GM21447 (cell line): ENCODE measurements at regions not wholly inside any gene's neighbourhood (a gene's known extent, or its start where the extent isn't known, plus 50 kb on each side); places are given as distances from the start of the nearest gene placed in this dataset.

Experiments used
- ATAC-seq: cut with Tn5 transposase; IDR thresholded peaks from one replicate; pipeline ENCODE4 v1.9.1; 2021; ENCODE audit not compliant: unreplicated experiment

DNA sequence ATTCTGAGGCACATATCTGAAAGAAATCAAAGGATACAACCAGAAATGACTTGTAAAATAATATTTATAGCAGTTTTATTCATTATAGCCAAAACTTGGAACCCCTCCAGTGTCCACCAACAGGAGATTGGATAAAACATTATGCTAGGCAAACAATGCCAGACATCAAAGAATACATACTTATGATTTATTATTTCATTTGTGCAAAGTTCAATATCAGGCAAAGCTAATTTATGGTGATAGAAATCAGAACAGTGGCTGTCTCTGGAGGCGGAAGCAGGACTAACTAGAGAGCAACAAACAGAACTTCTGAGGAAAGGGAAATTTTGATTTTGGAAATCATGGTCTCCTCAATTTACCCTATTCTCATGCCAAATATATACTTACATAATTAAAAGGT, 193.1 kb downstream of the ICE1 start:
- ATAC-seq: no peak

- no peak for ATAC-seq
Measured at GRCh38 chr5:5613261-5613990, 190.9 kb downstream of the ICE1 start.

- no peak for ATAC-seq
Measured at GRCh38 chr5:5612096-5612495, 189.6 kb downstream of the ICE1 start.

DNA sequence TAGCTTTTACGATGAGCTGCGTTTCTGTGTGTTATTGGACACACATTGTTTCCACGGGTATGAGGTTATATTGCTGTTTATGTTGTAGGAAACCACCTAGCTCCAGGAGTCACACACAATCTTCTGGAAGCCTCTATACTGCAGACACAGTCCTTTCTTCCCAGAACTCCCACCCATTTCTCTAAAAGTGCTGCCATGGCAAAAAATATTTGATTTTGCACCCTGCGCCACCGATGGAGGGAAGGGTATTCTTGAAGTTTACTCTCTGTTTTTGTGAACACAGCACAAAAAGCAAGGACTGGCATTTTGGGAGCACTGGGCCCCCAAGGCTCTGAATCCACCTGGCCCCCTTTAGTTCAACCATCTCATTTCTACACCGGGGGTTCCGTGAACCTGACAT, 187.5 kb downstream of the ICE1 start:
- no peak for ATAC-seq

DNA sequence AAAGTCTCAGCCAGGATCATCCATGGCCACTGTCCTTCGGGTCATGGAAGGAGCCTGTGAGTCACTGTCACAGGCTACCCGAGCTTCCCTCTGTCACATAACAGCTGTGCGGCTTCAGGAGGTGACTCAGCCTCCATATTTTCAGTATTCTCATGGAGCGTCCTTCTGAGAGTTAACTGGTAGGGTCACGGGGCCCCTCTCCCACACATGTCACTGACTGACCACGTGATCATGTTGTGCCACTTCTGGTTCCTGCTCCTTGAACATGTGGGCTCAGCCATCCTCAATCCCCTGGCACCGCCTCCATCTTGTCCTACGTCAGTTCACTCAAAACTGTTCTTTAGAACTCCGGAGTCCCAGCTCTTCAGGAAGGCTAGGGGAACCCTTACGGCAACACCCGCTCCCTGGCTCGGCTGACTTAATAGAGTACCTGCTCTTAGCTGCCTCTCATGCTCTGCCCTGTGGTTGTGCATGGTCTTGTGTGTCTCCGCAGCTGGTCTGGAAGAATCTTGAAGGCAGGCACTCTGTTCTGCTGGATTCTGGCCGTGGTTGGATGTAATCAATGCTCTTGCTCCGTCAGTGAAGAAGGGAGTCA, 182.8 kb downstream of the ICE1 start:
- no peak for ATAC-seq

GRCh38 chr5:5602554-5602953, 180.1 kb downstream of the ICE1 start:
- no peak for ATAC-seq

- ATAC-seq: no peak
Measured at GRCh38 chr5:5598547-5599113, 176.2 kb downstream of the ICE1 start.

DNA sequence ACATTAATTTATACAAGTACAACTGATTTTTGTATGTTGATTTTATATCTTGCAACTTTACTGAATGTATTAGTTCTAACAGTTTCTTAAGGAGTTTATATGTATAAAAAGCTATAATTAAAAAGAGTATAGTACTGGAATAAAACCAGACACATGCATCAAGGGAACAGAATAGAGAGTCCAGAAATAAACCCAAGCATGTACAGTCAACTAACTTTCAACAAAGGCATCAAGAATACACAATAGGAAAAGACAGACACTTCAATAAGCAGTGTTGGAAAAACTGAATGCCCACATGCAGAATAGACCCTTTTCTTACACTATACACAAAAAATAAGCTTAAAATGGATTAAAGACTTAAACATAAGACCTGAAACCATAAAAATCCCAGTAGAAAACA, 170.9 kb downstream of the ICE1 start:
- ATAC-seq: no peak

- ATAC-seq: no peak
Measured at GRCh38 chr5:5592541-5592940, 170.1 kb downstream of the ICE1 start.

GRCh38 chr5:5591567-5591966, 169.1 kb downstream of the ICE1 start:
- ATAC-seq: no peak

DNA sequence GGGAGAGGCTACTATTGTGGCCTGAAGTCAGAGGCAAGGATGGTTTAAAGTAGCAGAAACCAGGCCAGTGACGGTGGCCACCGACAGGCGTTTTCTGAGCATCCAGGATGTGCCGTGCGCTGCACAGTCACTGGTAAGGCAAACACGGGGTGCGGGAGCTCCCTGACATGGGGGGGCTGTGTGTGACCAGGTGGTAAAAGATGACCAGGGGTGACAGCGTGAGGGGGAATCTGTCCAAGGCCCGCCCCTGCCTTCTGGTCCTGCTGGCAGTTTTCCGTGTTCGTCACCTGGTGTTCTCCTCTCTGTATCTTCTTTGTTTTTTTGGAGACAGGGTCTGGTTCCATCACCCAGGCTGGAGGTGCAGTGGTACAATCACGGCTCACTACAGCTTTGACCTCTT, 167.4 kb downstream of the ICE1 start:
- no peak for ATAC-seq

- no peak for ATAC-seq
Measured at GRCh38 chr5:5588887-5589826, 166.7 kb downstream of the ICE1 start.

GRCh38 chr5:5588386-5588785, 165.9 kb downstream of the ICE1 start:
- no peak for ATAC-seq

GRCh38 chr5:5587474-5587873, 165.0 kb downstream of the ICE1 start:
- no peak for ATAC-seq

GRCh38 chr5:5586721-5587120, 164.2 kb downstream of the ICE1 start:
- ATAC-seq: no peak

DNA sequence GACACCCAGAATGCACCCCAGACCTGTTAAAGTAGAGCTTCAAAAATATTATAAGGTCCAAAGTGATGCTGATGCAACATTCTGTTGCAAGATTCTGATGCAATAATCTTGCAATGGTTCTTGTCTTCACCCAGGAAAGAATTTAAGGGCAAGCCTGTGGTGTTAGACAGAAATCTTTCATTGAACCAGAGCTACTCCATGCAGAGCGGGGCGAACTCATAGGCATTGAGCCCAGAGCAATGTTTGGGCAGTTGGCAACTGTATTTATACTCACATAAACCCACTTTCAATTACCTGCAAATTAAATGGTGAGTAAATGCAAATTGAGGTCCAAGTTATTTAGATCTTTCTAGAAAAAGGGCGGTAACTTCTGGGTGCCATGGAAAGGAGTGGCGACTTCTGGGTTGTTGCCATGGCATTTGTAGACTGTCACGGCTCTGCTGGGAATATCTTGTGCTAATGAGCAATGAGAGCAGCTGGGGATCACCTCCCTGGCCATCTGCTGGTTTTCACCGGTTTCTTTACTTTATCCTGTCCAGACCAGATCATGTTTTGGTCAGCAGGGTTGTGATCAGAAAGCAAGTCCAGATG, 163.4 kb downstream of the ICE1 start:
- ATAC-seq: no peak

- ATAC-seq: no peak
Measured at GRCh38 chr5:5584751-5585150, 162.3 kb downstream of the ICE1 start.

DNA sequence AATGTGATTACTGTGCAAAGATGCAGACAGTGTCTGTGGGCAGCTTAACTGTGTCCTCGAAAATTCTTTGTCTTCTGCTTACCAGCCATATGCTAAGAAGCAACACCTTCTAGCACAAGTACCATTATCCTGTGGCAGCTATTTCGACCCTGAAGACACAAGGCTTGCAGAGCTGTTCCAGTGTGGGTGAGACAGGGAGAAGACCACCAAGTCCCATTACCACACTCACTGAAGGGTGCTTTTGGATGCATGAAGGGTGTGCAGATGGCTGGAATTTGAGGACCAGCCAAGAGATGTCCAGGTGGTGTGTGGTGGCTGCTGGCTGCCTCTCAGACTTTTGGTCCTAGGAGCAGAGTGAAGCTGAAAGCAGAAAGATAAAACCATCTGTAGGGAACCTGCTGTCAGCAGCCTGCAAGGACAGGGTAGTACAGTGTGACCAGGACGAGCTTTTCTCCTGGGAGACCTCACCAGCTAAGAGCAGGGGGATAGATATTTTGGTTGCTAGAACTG, 161.8 kb downstream of the ICE1 start:
- ATAC-seq: no peak

DNA sequence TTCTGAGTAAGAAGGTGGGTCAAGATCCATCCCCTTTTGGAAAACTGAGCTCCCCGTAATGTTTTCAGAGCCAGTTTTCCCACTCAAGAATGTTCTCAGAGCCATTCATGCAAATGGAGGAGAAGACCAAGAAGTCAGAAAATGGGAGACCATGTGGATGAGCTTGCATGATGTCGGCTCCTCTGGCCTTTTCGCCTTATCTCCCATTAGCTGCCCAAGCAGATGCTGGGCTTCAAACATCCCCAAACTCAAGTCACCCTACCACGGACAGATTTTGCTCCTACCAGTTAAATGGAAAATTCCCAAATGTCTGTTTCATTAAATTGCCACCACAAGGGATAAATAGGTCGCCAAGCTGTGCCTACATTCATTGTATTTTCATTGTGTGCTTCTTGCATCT, 161.4 kb downstream of the ICE1 start:
- ATAC-seq: no peak

DNA sequence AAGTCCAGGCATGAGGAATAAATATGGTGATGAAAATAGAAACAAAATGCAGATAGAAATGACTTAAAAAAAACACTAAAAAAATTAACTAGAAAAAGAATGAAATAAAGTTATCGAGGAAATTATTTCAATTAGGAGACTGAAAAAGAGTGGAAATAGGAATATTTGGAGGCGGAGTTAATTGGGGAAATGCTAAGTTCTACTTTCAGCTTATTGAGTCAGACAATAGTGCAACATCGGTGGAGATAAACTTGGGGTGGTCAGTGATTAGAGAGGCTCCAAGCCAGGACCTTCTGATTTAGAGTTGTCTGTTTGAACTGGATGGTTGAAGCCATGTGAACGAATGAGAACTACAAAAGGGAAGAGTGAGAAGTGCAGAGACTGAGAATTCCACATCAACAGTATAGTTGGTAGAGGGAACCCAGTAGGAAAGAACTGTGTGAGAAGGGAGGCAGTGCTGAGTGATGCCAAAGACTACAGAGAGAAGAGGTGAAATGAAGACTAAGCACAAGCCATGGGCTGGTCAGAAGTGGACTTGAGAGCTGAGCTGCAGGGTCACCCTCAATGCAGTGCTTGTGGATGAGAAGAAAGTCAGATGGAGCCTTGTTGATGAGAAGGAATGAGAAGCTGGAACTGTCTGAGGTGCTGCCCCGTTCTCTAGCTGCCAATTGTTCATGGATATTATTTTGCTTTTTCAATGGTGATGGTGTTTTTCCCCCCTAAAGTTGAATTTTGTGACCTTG, 160.7 kb downstream of the ICE1 start:
- ATAC-seq: no peak
